ENCODE measurements at regions not wholly inside any gene's neighbourhood (a gene's known extent, or its start where the extent isn't known, plus 50 kb on each side); places are given as distances from the start of the nearest gene placed in this dataset.
A peak's percentile ranks its signal among the peaks of the same experiment; 100 is the strongest.
"Not testable (repeated sequence)": the region's sequence is repeated elsewhere in the genome, so short reads cannot be mapped to it uniquely, and the experiment has no call there.

- 65% methylated on average over 7 of the region's 7 CpGs for WGBS
- DNase-seq (ENCODE audit: extremely low spot score) = no peak
- no peak overlapping the region for H3K27ac ChIP-seq (ENCODE audit: low read depth)
- no peak overlapping the region for H3K4me3 ChIP-seq (ENCODE audit: low read depth, low read length)
- H3K36me3 ChIP-seq (ENCODE audit: insufficient read depth) = no peaks in the 10 kb centered on the region
- H3K4me1 ChIP-seq (ENCODE audit: insufficient read depth) = no peaks in the 10 kb centered on the region
Observed at GRCh38 chr14:51365241-51365965, 125.4 kb downstream of the TMX1 start.

- H3K36me3 ChIP-seq (ENCODE audit: insufficient read depth); H3K4me3 ChIP-seq (ENCODE audit: low read depth, low read length); H3K27ac ChIP-seq (ENCODE audit: low read depth); DNase-seq (ENCODE audit: extremely low spot score); H3K4me1 ChIP-seq (ENCODE audit: insufficient read depth): not testable (repeated sequence)
- WGBS = 96% methylated on average over 14 of the region's 14 CpGs
Observed at GRCh38 chr14:51366460-51366859, 126.4 kb downstream of the TMX1 start.

GRCh38 chr14:51366866-51367599, 127.0 kb downstream of the TMX1 start:
- not testable (repeated sequence) for H3K4me3 ChIP-seq (ENCODE audit: low read depth, low read length); H3K36me3 ChIP-seq (ENCODE audit: insufficient read depth); H3K4me1 ChIP-seq (ENCODE audit: insufficient read depth); DNase-seq (ENCODE audit: extremely low spot score); H3K27ac ChIP-seq (ENCODE audit: low read depth)
- 66% methylated on average over 7 of the region's 7 CpGs for WGBS

- no peak overlapping the region for H3K27ac ChIP-seq (ENCODE audit: low read depth)
- H3K4me1 ChIP-seq (ENCODE audit: insufficient read depth) = no peaks in the 10 kb centered on the region
- 46% methylated on average over 1 of the region's 1 CpG for WGBS
- H3K36me3 ChIP-seq (ENCODE audit: insufficient read depth) = no peaks in the 10 kb centered on the region
- no peak overlapping the region for H3K4me3 ChIP-seq (ENCODE audit: low read depth, low read length)
- no peak for DNase-seq (ENCODE audit: extremely low spot score)
Observed at GRCh38 chr14:51367600-51367931, 127.5 kb downstream of the TMX1 start.

DNA sequence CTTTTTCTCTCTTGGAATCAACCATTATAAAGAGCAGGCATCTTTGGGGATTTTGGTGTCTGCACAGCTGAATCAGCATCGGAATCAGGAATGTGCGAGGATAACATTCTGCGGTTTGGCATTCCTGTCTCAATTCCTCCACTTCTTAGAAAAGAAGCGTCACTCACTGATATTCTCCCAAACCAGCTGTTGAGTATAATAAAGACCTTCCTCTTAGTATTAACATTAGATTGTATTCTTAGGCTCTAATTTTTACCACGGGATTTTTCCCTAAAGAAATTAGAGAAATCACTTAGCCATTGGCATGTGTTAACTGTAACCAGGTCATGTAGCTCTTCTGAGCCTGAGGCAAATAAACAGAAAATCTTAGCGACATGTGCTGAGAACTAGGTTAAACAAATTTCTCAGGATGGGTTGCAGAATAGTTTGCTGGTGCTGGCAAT, 128.7 kb downstream of the TMX1 start:
- no peak for DNase-seq (ENCODE audit: extremely low spot score)
- no peak overlapping the region for H3K27ac ChIP-seq (ENCODE audit: low read depth)
- no peaks in the 10 kb centered on the region for H3K36me3 ChIP-seq (ENCODE audit: insufficient read depth)
- 38% methylated on average over 6 of the region's 6 CpGs for whole genome bisulfite sequencing
- no peaks in the 10 kb centered on the region for H3K4me1 ChIP-seq (ENCODE audit: insufficient read depth)
- H3K4me3 ChIP-seq (ENCODE audit: low read depth, low read length) = no peak overlapping the region

GRCh38 chr14:51369814-51370213, 129.8 kb downstream of the TMX1 start:
- no peaks in the 10 kb centered on the region for H3K36me3 ChIP-seq (ENCODE audit: insufficient read depth)
- 84% methylated on average over 8 of the region's 8 CpGs for WGBS
- H3K27ac ChIP-seq (ENCODE audit: low read depth) = no peak overlapping the region
- DNase-seq (ENCODE audit: extremely low spot score) = no peak
- H3K4me1 ChIP-seq (ENCODE audit: insufficient read depth) = no peaks in the 10 kb centered on the region
- no peak overlapping the region for H3K4me3 ChIP-seq (ENCODE audit: low read depth, low read length)

DNA sequence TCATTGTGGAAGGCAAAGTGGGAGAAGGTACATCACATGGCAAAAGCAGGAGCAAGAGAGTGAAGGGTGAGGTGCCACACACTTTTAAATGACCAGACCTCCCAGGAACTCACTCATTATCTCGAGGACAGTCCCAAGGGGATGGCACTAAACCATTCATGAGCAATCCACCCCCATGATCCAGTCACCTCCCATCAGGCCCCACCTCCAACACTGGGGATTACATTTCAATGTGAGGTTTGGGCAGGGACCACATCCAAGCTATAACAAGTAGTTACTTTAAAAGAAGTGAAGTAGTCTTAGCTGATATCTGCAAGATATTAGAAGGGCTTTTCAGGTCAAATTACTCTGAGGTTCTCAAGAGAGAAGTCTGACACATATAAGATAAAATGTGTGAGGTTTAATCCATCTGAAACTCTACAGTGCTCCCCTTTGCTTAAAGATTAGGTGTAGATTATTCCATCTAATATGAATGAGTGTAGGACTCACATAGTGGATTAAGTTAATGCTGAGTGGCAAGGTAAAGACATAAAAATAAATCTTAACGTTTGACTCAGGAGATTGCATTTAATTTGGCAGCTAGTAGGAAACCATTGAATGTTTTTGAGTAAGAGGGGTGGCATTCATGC, 130.8 kb downstream of the TMX1 start:
- Histone ChIP-seq H3K4me3 (ENCODE audit: low read depth, low read length) (no peak overlapping the region), H3K4me1 (ENCODE audit: insufficient read depth) (no peaks in the 10 kb centered on the region), H3K36me3 (ENCODE audit: insufficient read depth) (no peaks in the 10 kb centered on the region), H3K27ac (ENCODE audit: low read depth) (no peak overlapping the region)
- DNase-seq (ENCODE audit: extremely low spot score) = no peak
- 51% methylated on average over 2 of the region's 2 CpGs for WGBS

DNA sequence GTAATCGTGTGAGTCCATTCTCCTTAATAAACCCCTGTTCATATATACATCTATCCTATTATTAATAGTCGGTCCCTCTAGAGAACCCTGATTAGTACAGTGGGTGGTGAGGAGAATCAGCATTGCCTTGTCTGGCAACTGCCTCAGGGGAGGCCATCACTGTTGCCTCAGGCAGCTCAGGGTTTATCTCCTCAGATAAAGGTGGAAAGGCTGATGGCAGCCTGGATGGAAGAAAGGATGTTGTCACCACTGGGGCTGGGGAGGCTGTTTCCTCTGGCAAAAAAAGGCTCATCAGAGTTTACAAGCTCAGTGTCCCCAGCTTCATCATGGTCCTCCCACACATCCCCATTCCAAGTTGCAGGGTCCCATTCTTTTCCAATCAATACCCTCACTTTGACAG, 137.1 kb downstream of the TMX1 start:
- WGBS = 92% methylated on average over 2 of the region's 2 CpGs
- H3K36me3 ChIP-seq (ENCODE audit: insufficient read depth); H3K4me1 ChIP-seq (ENCODE audit: insufficient read depth); H3K27ac ChIP-seq (ENCODE audit: low read depth); DNase-seq (ENCODE audit: extremely low spot score); H3K4me3 ChIP-seq (ENCODE audit: low read depth, low read length): not testable (repeated sequence)

DNA sequence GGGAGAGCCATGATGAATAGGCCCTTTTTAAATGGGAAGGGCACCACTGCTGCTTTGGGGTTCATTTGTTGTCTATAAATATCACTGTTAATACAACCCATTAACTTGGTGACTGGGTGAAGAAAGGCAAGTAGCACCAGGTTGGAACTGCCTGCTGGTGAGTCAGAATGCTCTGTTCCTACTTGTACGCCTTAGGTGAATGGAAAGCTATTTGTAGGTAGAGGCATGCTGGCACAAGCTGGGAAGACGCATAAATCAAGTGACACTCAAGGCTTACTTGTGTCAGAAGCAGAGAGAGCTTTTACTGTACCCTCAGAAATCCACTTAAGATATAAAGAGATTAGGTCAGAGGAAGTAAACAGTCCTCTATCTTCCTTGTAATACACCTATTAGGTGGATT, 142.5 kb downstream of the TMX1 start:
- Histone ChIP-seq H3K27ac (ENCODE audit: low read depth) (no peak overlapping the region), H3K4me1 (ENCODE audit: insufficient read depth) (no peaks in the 10 kb centered on the region), H3K4me3 (ENCODE audit: low read depth, low read length) (no peak overlapping the region), H3K36me3 (ENCODE audit: insufficient read depth) (no peaks in the 10 kb centered on the region)
- 77% methylated on average over 2 of the region's 2 CpGs for WGBS
- DNase-seq (ENCODE audit: extremely low spot score) = peak; percentile 72

DNA sequence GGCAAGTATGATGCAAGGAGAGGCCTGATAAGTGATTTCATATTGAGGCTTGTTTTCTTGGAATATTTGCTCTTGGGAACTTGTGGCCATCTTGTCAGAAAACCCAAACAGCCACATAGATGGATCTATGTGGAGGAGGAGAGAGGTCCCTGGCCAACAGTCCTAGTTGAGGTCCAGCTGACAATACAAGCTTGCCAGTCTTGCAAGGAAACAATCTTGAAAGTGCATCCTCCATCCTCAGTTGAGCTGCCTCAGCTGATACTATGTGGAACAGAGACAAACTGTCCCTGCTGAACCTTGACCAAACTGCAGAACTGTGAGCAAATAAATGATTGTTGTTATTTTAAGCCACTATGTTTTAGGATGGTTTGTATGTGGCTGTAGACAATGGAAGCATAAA, 146.4 kb downstream of the TMX1 start:
- H3K36me3 ChIP-seq (ENCODE audit: insufficient read depth) = no peaks in the 10 kb centered on the region
- no peaks in the 10 kb centered on the region for H3K4me1 ChIP-seq (ENCODE audit: insufficient read depth)
- no peak overlapping the region for H3K4me3 ChIP-seq (ENCODE audit: low read depth, low read length)
- no peak for DNase-seq (ENCODE audit: extremely low spot score)
- no peak overlapping the region for H3K27ac ChIP-seq (ENCODE audit: low read depth)

GRCh38 chr14:51386983-51387735, 147.1 kb downstream of the TMX1 start:
- 36% methylated on average over 3 of the region's 3 CpGs for WGBS
- Histone ChIP-seq H3K36me3 (ENCODE audit: insufficient read depth) (no peaks in the 10 kb centered on the region), H3K4me3 (ENCODE audit: low read depth, low read length) (no peak overlapping the region), H3K4me1 (ENCODE audit: insufficient read depth) (no peaks in the 10 kb centered on the region), H3K27ac (ENCODE audit: low read depth) (no peak overlapping the region)
- no peak for DNase-seq (ENCODE audit: extremely low spot score)

- 56% methylated on average over 1 of the region's 1 CpG for WGBS
- DNase-seq (ENCODE audit: extremely low spot score) = no peak
- H3K36me3 ChIP-seq (ENCODE audit: insufficient read depth) = no peaks in the 10 kb centered on the region
- H3K4me1 ChIP-seq (ENCODE audit: insufficient read depth) = peaks cover 5% of the 10 kb centered on the region
- no peak overlapping the region for H3K27ac ChIP-seq (ENCODE audit: low read depth)
- no peak overlapping the region for H3K4me3 ChIP-seq (ENCODE audit: low read depth, low read length)
Observed at GRCh38 chr14:51392416-51392815, 152.4 kb downstream of the TMX1 start.

DNA sequence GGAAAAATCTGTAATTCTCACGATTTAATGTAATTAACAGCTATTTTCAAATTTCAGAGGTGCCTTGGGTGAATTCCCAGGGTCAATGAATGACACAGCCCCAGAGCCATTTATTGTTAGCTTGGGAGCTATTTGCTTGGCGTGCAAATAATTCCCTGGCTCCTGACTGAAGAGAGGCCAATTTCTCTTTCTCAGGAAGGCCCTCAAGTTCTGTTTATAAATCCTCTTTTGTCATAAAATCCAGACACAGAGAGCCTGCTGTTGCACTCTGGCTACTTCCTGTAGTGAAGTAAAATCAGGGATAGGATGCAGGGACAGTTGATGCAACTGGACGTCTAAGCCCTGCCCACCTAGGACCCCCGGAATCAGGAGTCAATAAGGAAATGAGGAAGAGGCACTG, 154.3 kb downstream of the TMX1 start:
- WGBS = 14% methylated on average over 4 of the region's 4 CpGs
- peaks cover 5% of the 10 kb centered on the region for H3K4me1 ChIP-seq (ENCODE audit: insufficient read depth)
- peak; percentile 7 for DNase-seq (ENCODE audit: extremely low spot score)
- H3K36me3 ChIP-seq (ENCODE audit: insufficient read depth) = no peaks in the 10 kb centered on the region
- H3K27ac ChIP-seq (ENCODE audit: low read depth) = peak overlapping the region; percentile 91
- no peak overlapping the region for H3K4me3 ChIP-seq (ENCODE audit: low read depth, low read length)

Data from urinary bladder (tissue), 3 donors.